Inflammatory macrophage (primary cell): ENCODE measurements at regions not wholly inside any gene's neighbourhood (a gene's known extent, or its start where the extent isn't known, plus 50 kb on each side); places are given as distances from the start of the nearest gene placed in this dataset.

ENCODE experiments used
- DNase-seq, 2 donors: peaks; one replicate each; pipeline ENCODE4 v3.0.0-alpha.2; 2020 to 2022

GRCh38 chr5:2432076-2432920 lies 319.2 kb downstream of the IRX2 start:
- no peak for DNase-seq

DNA sequence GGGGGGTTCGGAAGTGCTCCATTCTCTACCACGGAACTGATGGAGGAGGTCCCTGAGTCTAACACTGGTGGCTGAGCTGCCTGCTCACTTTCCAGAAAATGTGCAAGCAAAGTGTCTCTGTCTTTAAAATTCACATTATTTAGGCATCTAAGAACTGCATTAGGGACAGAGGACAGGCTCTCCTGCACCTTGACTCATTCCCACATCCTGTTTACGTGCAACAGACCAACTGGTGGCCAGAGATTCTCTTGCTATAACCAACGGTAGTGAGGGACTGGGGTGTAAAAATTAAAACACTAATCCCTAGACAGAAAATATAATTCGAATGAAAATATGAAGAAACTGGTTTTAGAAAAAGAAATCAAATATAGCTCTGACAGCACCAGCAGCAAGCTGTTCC lies 320.9 kb downstream of the IRX2 start:
- DNase-seq = no peak

- no peak for DNase-seq
Measured at GRCh38 chr5:2427983-2428382, 323.5 kb downstream of the IRX2 start.

DNA sequence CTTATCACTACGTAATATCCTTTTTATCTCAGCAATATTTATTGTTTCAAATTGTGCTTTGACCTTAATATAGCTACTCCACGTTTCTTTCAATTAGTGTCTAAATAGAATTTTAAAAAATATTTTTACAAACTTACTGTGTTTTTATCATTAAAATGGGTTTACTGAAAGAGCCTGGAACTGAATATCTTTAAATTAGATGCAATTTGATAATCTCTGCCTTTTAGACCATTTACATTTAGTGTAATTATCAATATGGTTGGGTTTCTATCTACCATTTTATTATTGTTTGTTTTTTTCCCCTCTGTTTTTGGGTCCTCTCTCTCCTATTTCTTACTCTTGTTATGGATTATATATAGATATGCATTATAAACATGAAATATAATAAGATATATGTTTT lies 327.8 kb downstream of the IRX2 start:
- DNase-seq = no peak

DNA sequence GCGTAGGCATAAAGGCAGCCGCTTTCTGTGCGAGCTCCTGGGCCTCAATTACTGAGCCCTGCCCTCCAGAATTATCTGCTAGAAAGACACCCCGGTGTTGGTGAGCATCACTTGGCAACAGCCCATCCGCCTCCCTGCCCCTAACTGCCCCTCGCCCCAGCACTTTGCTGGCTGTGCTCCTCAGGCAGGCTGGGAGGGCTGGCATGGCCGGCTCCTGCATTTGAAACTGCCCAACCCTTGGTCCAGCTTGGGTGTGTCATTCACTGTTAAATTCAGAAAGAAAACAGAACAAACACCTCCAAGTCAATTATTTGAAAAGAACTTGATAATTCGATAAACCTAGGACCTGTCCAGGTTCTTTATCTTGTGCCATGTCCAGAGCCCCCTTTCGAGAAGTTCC lies 334.2 kb downstream of the IRX2 start:
- no peak for DNase-seq

GRCh38 chr5:2415678-2416077 lies 335.8 kb downstream of the IRX2 start:
- DNase-seq = no peak

DNA sequence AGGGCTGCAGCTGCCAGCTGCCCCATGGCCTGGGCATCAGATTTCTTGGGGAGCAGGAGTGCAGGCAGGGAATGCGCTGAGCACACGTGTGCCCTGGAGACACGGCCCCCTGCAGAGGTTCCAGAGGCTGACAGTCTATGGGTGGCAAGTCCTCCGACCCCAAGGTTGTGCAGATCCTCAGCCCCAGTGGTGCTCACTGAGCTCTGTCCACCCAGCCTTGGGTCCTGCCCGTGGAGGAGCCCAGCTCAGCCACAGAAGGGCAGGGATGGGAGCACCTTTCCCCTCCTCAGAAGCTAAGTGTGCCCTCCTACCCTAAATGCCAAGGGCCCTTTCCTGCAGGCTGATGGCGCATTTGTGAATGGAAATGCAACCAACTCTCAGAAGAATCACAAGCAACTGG lies 341.0 kb downstream of the IRX2 start:
- DNase-seq = no peak

DNA sequence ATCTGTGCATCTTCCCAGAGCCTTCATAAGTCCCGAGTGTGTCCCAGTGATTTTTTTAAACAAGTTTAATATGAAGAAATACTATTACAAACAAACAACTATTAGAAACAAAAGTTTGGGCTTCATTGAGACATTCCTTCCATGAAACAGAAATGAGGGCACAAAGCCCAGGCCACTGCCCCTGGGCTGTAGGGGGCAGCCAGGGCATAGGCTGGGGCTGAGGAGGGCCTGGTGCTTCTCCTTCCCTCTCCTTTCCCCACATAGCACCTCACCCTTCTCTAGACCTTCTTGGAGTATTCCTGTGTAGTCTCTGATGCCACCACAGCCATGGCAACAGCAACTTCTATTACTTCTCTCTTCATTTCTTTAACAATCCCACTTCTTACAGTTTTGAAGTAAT lies 348.2 kb downstream of the IRX2 start:
- DNase-seq = no peak

GRCh38 chr5:2399804-2400203 lies 351.7 kb downstream of the IRX2 start:
- no peak for DNase-seq

- DNase-seq = no peak
Measured at GRCh38 chr5:2399096-2399495, 352.4 kb downstream of the IRX2 start.

DNA sequence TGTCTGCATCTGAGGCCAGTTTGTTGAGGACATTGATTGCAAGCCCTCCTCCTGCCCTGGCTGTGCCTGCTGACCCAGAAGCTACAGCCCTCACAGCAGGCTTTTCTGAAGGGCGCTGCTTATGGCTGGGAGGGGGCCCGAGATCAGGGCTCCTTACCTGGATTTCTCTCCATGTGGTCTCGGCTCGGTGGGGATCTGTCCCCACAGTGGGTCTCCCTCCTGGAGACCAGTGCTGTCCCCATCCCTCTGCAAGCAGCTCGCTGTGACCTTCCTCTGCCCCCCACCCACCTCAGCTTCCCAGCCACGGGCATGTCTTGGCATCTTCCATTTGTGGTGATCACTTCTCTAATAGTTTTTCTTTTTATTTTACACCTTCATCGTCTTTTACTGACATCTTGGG lies 357.9 kb downstream of the IRX2 start:
- no peak for DNase-seq

DNA sequence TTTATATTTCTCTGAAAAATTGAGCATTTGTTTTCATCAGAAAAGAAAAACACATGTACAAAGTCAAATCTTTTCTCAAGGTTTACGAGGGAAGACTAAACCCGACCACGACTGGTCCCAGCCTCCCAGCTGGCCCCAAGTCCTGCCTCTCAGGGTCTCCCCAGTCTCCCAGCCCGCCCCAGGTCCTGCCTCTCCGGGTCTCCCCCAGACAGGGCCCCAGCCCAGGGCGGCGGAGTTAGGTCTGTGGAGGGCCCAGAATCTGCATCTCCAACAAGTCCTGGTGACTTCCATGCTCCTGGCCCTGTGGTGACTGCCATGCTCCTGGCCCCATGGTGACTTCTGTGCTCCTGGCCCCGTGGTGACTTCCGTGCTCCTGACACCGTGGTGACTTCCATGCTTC lies 359.9 kb downstream of the IRX2 start:
- DNase-seq = no peak

DNA sequence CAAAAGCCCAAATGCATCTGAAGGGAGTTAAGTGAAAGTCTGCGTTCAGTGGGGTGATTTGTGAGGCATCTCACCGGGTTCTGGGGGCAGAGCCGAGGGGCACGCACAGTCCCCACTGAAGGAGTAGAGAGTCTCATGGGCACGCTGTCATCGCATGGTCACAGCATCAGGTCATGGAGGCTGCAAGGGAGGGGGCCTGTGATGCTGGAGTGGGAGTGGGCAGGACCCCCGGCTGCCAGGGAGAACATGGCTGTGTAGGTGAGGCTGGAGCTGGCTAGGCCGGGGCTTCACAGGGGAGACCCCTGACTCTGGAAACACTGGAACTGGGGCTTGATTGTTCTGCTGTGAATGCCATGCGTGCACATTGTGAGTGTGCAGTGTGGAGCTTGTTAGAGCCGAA lies 360.5 kb downstream of the IRX2 start:
- no peak for DNase-seq

DNA sequence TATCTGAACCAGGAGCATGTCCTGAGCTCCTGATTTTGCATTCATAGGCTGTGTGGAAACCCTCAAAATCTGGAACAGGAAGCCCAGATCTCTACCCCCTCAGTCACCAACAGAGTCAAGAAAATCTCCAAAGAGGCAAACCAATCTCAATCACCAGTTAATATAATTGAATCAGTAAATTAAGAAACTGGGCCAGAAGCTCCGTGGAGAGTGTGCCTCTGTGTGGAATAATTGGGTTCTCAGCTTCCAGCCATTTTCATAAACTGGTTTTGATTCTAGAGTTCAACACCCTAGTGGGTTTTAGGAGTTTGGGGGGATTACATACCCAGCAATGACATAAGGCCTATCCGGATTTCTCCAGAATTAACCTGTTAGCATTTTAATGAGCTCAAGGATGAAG lies 362.9 kb downstream of the IRX2 start:
- DNase-seq = no peak

- no peak for DNase-seq
Measured at GRCh38 chr5:2387634-2388325, 363.7 kb downstream of the IRX2 start.

GRCh38 chr5:2387250-2387633 lies 364.2 kb downstream of the IRX2 start:
- no peak for DNase-seq

GRCh38 chr5:2385818-2386217 lies 365.7 kb downstream of the IRX2 start:
- DNase-seq = no peak

DNA sequence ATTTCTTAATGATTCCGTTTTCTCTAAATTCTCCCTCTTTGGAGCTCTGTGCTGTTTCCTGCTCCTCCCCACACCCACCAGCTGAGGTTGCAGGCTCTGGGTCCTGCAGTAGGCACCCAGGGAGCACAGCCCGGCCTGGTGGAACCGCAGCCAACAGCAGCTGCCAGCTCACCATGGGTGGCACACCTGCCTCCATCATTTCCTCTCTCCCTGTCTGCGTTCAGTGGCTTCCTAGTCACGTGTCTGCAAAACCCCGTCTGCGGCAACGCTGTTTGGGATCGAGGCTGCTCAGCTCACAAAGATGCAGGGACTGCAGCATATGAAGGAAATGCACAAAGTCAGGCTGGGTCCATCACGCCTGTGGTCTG lies 367.8 kb downstream of the IRX2 start:
- DNase-seq = no peak

DNA sequence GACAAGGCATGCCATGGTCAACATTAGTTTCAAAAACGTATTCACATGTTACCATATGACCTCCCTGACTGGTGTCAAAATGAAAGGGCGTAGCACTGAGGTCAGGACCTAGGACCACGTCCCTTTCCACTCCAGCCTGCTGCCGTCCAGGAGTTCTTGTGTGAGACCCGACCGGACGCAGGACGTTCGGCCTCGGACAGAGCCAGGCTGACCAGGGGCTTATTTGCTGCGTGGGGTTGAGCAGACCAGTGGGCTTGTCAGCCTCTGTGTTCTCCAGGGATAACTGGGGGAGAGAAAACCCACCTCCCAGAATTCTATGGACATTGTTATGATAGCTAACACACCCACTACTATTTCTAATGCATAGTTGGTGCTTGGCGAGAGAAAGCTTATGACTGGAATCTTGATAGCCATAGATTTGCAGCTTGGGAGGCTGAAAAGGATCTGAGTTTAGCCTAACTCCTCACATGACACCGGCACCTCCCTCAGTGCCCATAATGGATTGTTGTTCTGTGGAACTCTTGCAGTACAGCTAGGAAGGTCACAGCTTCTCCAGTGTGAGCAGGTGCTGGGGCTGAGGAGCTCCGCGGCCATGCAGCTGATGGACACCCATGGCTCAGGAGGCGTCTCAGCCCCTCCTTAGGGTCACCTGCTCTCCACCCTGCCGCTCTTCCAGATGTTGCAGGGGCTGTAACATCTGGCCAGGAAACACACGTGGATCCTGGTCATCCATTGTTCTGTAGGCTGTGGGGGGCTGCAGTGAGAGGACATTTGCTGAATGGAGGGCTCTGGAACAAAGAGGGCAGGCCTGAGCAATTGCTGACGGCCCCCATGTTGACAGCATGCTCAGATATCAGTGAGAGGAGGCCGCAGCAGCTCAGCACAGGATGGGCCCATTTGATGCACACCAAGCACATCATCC lies 368.4 kb downstream of the IRX2 start:
- no peak for DNase-seq

- no peak for DNase-seq
Measured at GRCh38 chr5:2381861-2382260, 369.6 kb downstream of the IRX2 start.

DNA sequence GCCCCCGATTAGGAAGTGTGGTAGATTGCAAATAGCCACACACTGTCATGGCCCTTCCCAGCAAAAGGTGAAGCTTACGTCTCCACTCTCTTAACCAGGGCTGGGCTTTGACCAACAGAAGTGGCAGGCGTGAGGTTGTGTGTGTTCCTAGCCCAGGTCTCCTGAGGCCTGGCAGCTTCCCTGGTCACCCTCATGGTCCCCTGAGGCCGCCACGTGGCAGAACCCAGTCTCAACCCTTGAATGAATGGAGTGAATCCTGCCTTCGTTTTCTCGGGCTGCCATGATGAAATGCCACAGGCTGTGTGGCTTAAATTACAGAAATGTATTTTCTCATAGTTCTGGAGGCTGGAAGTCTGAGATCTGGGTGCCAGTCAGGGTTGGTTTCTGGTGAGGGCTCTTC lies 370.4 kb downstream of the IRX2 start:
- no peak for DNase-seq

DNA sequence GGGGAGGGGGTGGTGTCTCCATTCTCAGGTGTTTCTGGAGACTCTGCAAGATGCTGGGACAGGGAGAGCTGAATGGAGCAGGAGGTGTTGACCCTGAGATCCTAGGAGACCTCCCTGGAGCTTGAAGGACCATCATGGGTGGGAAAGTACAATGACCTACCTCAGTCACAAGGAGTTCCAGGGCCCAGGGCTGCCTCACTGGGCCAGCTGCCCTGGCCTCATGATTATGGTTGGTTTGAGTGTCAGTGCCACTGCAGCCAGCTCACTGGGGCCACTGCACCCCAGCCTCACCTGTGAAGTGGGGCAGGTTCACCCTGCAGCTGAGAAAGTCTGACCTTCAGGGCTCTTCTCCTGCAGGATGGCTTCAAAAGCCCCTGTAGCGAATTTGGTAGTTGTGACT lies 372.5 kb downstream of the IRX2 start:
- no peak for DNase-seq

- no peak for DNase-seq
Measured at GRCh38 chr5:2378108-2378507, 373.4 kb downstream of the IRX2 start.
